HG03354 (cell line): ENCODE measurements at regions not wholly inside any gene's neighbourhood (a gene's known extent, or its start where the extent isn't known, plus 50 kb on each side); places are given as distances from the start of the nearest gene placed in this dataset.
"Not testable (repeated sequence)": the region's sequence is repeated elsewhere in the genome, so short reads cannot be mapped to it uniquely, and the experiment has no call there.

Experiments used
- ATAC-seq: cut with Tn5 transposase; IDR thresholded peaks from one replicate; pipeline ENCODE4 v1.9.1; 2021; ENCODE audit warnings: mild to moderate bottlenecking; ENCODE audit not compliant: unreplicated experiment, poor library complexity, severe bottlenecking

GRCh38 chr3:151675858-151676615, 57.7 kb upstream of the AADACL2 start:
- ATAC-seq: no peak

DNA sequence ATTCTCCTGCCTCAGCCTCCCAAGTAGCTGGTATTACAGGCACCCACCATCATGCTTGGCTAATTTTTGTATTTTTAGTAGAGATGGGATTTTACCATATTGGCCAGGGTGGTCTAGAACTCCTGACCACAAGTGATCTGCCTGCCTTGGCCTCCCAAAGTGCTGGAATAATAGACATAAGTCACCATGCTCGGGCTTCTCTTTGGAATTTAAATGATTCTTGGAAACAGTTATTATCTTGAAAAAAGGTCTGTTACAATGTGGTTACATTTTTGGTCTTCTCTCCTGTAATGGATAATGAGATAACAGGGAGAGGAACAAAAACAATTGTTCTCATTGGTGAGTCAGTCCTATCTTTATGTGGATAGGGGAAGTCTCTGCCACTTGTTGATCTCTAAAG, 59.8 kb upstream of the AADACL2 start:
- ATAC-seq: no peak

- ATAC-seq: not testable (repeated sequence)
Observed at GRCh38 chr3:151667762-151668161, 66.0 kb upstream of the AADACL2 start.

- ATAC-seq: no peak
Observed at GRCh38 chr3:151660885-151661284, 72.8 kb upstream of the AADACL2 start.

- no peak for ATAC-seq
Observed at GRCh38 chr3:151644986-151645385, 88.7 kb upstream of the AADACL2 start.

DNA sequence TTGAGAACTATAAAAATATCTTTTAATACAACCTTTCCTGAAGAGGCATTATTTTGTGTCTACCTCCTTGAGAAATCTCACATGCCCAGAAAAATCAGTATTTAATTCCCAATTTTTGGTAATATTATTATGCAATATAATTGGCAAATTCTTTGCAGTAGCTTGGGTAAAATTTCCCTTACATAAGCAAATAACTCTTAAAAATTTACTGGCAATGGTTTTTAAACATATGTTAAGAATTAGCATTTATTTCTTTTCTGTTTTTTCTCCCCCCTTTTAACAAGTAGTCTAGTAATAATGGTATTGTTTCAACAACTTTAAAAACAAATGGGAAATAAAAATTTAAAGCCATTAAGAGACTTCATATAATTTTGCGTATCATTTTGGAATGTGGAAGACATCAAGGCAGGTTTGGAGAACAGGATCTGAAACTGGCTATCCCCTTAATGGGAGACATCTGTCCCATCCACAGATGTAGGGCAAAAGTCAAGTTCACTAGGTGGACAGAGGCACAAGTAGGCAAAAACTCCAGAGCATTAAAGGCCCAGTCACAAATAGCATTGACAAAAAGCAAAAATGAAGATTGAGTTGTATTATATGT, 89.6 kb upstream of the AADACL2 start:
- ATAC-seq: no peak

DNA sequence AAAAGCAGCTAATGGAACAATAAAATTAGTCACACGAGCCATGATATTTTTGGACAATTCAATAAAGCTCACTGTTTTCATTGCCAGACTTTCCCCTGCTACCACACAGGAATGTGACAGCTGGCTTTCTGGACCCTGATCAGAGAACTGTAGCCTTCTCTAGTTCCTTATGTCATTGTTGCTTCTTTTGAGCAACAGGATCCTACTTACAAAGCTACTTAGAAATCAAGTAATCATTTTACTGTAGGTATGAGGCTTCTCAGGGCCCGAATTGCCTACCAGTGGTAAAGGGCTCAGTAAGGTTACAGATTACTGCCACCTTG, 94.3 kb upstream of the AADACL2 start:
- no peak for ATAC-seq

GRCh38 chr3:151638555-151639417, 94.9 kb upstream of the AADACL2 start:
- no peak for ATAC-seq

GRCh38 chr3:151635905-151636304, 97.8 kb upstream of the AADACL2 start:
- no peak for ATAC-seq

- no peak for ATAC-seq
Observed at GRCh38 chr3:151631946-151632345, 101.8 kb upstream of the AADACL2 start.

- no peak for ATAC-seq
Observed at GRCh38 chr3:151630938-151631441, 102.7 kb upstream of the AADACL2 start.

- ATAC-seq: no peak
Observed at GRCh38 chr3:151630035-151630434, 103.7 kb upstream of the AADACL2 start.

DNA sequence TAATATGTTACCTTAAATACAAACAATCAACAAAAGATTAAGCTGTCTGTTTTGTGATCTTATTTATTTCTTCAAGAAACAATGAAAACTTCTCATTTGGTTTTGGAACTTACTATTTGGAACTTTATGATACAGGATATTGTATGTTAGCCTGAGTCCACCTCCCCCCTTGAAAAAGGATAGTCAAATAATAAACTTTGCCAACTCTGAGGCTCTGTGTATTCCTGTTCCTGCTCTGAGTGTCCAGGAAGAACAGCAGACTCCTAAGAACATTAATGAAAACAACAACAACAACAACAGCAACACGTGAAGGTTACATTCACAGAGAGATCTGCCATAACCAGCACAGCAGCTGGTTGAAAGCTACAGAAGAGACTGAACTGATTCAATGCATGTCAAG, 108.1 kb upstream of the AADACL2 start:
- no peak for ATAC-seq

- ATAC-seq: no peak
Observed at GRCh38 chr3:151625086-151625485, 108.6 kb upstream of the AADACL2 start.

DNA sequence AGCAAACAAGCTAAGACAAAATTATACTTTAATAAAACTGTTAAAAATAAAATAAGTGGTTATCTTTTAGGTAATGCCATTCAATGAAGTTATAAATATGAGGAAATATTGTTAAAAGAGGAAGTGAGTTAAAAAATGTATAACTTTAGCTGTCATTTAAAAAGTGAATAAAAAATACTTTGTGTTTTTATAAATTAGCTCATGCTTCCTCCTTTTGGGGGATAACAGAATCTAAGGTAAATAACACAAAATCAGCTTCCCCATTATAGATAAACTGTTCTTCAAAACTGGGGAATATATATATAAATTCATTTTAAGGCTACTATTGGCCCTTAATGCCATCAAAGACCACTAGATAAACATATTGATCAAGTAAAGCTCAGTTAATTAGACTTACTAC, 113.7 kb upstream of the AADACL2 start:
- ATAC-seq: no peak

DNA sequence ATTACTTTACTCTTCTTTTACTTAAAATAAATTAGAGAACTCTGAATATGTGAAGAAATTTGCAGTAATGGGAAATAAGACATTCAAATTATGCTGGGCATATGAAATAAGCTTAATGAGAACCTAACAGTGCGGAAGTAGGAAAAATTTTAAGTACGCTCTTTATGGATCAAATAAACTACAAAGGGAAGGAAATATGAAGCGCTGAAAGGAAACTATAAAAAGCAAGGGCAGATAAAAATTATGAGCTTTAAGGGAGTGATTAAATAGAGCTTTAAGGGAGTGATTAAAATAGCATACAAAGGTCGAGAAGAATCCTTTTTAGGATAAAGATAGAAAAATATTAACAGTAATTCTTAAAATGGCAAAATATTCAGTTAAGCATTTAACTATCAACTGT, 118.3 kb upstream of the AADACL2 start:
- no peak for ATAC-seq

DNA sequence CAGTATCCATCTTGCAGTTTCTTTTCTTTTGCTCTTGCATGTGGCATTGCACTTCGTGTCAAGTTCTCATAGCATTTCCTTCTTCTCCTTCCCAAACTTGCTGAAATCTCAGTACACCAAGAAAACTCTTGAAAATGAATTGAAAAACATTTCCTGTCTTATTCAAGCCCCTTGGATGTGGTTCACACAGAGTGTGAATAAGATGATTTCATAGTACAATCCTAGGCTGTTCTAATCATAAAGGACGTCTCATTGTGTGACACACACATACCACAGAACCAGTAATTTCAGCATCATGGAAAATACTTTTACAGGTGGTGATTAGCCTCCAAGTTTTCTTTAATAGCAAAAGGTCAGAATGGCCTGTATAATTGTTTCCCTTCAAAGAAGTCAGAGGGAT, 121.6 kb upstream of the AADACL2 start:
- no peak for ATAC-seq

DNA sequence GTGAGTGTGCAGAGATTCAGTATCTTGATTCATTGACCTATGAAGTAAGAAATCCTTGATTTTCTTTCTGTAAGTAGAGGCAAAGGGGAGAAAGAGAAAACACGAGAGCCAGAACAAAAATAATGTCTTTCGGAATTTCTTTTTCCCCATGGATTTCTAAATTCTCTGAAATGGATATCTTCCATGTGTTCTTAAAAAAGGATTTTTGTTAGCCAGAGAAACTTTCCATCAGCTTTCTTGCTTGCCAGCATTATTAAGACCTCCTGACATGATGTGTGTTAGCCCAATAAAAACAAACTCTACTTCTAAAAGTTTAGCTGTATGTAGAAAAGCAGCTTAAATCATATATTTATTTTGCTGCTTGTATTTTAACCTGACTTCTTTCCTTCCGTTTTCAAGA, 122.3 kb upstream of the AADACL2 start:
- no peak for ATAC-seq

DNA sequence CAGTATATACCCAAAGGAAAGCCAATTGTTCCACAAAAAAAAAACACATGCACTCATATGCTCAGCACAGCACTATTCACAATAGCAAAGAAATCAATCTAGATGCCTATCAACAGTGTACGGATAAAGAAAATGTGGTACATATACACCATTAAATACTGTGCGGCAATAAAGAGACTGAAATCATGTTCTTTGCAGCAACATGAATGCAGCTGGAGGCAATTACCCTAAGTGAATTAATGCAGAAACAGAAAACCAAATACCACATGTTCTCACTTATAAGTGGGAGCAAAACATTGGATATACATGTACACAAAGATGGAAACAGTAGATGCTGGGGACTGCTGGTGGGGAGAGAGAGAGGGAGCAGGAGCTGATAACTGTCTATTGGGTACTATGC, 124.2 kb upstream of the AADACL2 start:
- no peak for ATAC-seq

- no peak for ATAC-seq
Observed at GRCh38 chr3:151604891-151605290, 128.8 kb upstream of the AADACL2 start.

DNA sequence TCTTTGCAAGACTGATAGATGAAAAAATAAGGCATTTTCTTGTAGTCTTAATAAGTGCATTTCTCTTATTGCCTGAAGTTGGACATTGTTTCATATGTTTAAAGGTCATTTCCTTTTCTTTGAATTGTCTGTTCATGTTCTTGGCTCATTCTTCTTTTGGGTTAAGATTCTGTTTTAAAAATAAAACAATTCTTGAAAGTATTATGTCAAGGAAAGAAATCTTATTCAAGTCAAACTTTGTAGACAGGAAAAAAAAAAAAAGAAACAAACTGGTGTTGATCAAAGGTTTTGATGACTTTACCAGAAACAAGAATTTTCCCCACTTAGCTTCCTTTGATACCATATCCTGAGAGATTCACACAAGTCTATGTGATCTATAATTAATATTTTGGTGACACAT, 132.9 kb upstream of the AADACL2 start:
- no peak for ATAC-seq
